ENCODE measurements at regions not wholly inside any gene's neighbourhood (a gene's known extent, or its start where the extent isn't known, plus 50 kb on each side); places are given as distances from the start of the nearest gene placed in this dataset.

GRCh38 chr1:98035602-98036002 is 114.8 kb upstream of the DPYD start:
- intact Hi-C loops (cut with DNase I): no loop called here
- Histone ChIP-seq H3K4me1 (ENCODE audit: insufficient read depth) (no peaks in the 10 kb centered on the region), H3K9me3 (no peaks in the 10 kb centered on the region), H3K27ac (no peak overlapping the region), H3K4me3 (no peak overlapping the region), H3K27me3 (no peaks in the 10 kb centered on the region), H3K36me3 (no peaks in the 10 kb centered on the region)
- 10 to 24% (median 14%) methylated on average over 2 of the region's 2 CpGs for WGBS, 3 donors
- TF ChIP-seq CTCF (IDR thresholded peaks at IDR 0.05) (no peak), EP300 (IDR thresholded peaks at IDR 0.05) (no peak), POLR2A (IDR thresholded peaks at IDR 0.05) (no peak)
- no peak for DNase-seq

- no peaks in the 10 kb centered on the region for H3K9me3 ChIP-seq
- H3K27me3 ChIP-seq: no peaks in the 10 kb centered on the region
- H3K4me3 ChIP-seq: no peak overlapping the region
- H3K27ac ChIP-seq: no peak overlapping the region
- no peak for TF ChIP-seq EP300 (IDR thresholded peaks at IDR 0.05)
- TF ChIP-seq CTCF (IDR thresholded peaks at IDR 0.05): no peak
- intact Hi-C loops (cut with DNase I): no loop called here
- DNase-seq: no peak
- 2 to 9% (median 5%) methylated on average over 3 of the region's 3 CpGs for WGBS, 3 donors
- no peaks in the 10 kb centered on the region for H3K4me1 ChIP-seq (ENCODE audit: insufficient read depth)
- no peaks in the 10 kb centered on the region for H3K36me3 ChIP-seq
Observed at GRCh38 chr1:98034505-98034904, 113.7 kb upstream of the DPYD start.

GRCh38 chr1:98032958-98033357 is 112.1 kb upstream of the DPYD start:
- Histone ChIP-seq H3K4me1 (ENCODE audit: insufficient read depth) (no peaks in the 10 kb centered on the region), H3K4me3 (no peak overlapping the region), H3K36me3 (no peaks in the 10 kb centered on the region), H3K27ac (no peak overlapping the region), H3K27me3 (peaks cover 2% of the 10 kb centered on the region), H3K9me3 (no peaks in the 10 kb centered on the region)
- 82 to 84% (median 82%) methylated on average over 1 of the region's 1 CpG for WGBS, 3 donors
- TF ChIP-seq POLR2A (IDR thresholded peaks at IDR 0.05) (no peak), CTCF (IDR thresholded peaks at IDR 0.05) (no peak), EP300 (IDR thresholded peaks at IDR 0.05) (no peak)
- intact Hi-C loops (cut with DNase I): no loop called here
- DNase-seq: no peak

GRCh38 chr1:98030976-98031375 is 110.1 kb upstream of the DPYD start:
- no peak overlapping the region for H3K27ac ChIP-seq

More at GRCh38 chr1:98030976-98031375, 110.1 kb upstream of the DPYD start:
- Histone ChIP-seq H3K4me3 (no peak overlapping the region), H3K4me1 (ENCODE audit: insufficient read depth) (no peaks in the 10 kb centered on the region), H3K9me3 (no peaks in the 10 kb centered on the region), H3K36me3 (no peaks in the 10 kb centered on the region), H3K27me3 (peaks cover 2% of the 10 kb centered on the region)
- no peak for DNase-seq
- TF ChIP-seq CTCF (IDR thresholded peaks at IDR 0.05) (no peak), POLR2A (IDR thresholded peaks at IDR 0.05) (no peak), EP300 (IDR thresholded peaks at IDR 0.05) (no peak)
- WGBS, 3 donors: 62 to 82% (median 64%) methylated on average over 3 of the region's 3 CpGs
- intact Hi-C loops (cut with DNase I): no loop called here

Measured in ovary (tissue), 7 donors.